ENCODE measurements at regions not wholly inside any gene's neighbourhood (a gene's known extent, or its start where the extent isn't known, plus 50 kb on each side); places are given as distances from the start of the nearest gene placed in this dataset.

DNA sequence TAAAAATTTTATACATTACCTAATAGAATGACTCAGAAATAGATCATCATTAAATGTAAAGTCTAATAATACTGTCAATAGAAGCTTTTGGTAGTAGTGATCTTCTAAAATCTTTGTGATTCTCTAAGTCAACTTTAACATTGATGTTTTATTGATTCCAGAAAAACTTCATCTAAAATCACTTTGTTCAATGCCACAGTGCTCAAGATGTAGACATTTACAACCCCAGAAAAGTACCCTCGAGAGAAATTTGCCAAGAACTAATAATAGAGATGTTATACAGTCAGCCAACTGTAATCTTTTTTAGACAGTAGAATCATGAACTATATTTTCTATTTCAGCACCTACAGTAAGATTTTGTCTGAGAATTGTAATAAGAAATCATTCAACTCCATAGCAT is 369.2 kb upstream of the AKR1E2 start:
- no peak for DNase-seq (ENCODE audit: low read depth)
- H3K4me3 ChIP-seq (ENCODE audit: low read depth, low read length) = no peak overlapping the region
- TF ChIP-seq, protein P1, sequence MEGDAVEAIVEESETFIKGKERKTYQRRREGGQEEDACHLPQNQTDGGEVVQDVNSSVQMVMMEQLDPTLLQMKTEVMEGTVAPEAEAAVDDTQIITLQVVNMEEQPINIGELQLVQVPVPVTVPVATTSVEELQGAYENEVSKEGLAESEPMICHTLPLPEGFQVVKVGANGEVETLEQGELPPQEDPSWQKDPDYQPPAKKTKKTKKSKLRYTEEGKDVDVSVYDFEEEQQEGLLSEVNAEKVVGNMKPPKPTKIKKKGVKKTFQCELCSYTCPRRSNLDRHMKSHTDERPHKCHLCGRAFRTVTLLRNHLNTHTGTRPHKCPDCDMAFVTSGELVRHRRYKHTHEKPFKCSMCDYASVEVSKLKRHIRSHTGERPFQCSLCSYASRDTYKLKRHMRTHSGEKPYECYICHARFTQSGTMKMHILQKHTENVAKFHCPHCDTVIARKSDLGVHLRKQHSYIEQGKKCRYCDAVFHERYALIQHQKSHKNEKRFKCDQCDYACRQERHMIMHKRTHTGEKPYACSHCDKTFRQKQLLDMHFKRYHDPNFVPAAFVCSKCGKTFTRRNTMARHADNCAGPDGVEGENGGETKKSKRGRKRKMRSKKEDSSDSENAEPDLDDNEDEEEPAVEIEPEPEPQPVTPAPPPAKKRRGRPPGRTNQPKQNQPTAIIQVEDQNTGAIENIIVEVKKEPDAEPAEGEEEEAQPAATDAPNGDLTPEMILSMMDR (conservative IDR thresholded peaks at IDR 0.05; ENCODE audit: low read depth, low read length) = no peak

DNA sequence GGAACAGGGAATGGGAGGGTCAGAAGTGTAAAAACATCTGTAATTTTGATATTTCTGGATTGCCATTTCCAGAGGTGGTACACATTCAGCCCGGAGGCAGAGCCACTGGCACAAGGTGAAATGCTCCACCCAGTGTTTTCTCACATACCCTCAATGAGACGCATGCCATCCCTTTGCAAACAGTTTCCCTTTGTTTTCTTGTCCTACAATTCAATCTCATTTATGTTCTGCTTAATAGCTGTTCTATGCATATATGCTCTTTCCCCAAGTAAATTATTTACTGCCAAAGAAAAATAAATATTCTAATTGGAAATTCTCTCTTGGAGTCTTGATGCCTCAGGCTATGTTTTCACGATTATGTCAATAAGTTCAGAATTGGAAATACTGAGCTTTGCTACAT is 369.7 kb upstream of the AKR1E2 start:
- no peak overlapping the region for H3K4me3 ChIP-seq (ENCODE audit: low read depth, low read length)
- TF ChIP-seq, protein P1 (conservative IDR thresholded peaks at IDR 0.05; ENCODE audit: low read depth, low read length) = no peak
- no peak for DNase-seq (ENCODE audit: low read depth)

GRCh38 chr10:4453950-4454349 is 372.1 kb upstream of the AKR1E2 start:
- H3K4me3 ChIP-seq (ENCODE audit: low read depth, low read length) = no peak overlapping the region
- TF ChIP-seq, protein P1 (conservative IDR thresholded peaks at IDR 0.05; ENCODE audit: low read depth, low read length) = no peak
- DNase-seq (ENCODE audit: low read depth) = no peak

GRCh38 chr10:4453276-4453675 is 372.7 kb upstream of the AKR1E2 start:
- TF ChIP-seq, protein P1 (conservative IDR thresholded peaks at IDR 0.05; ENCODE audit: low read depth, low read length) = no peak
- no peak for DNase-seq (ENCODE audit: low read depth)
- H3K4me3 ChIP-seq (ENCODE audit: low read depth, low read length) = no peak overlapping the region

GRCh38 chr10:4450981-4451908 is 374.8 kb upstream of the AKR1E2 start:
- no peak overlapping the region for H3K4me3 ChIP-seq (ENCODE audit: low read depth, low read length)
- DNase-seq (ENCODE audit: low read depth) = no peak
- TF ChIP-seq, protein P1 (conservative IDR thresholded peaks at IDR 0.05; ENCODE audit: low read depth, low read length) = no peak

DNA sequence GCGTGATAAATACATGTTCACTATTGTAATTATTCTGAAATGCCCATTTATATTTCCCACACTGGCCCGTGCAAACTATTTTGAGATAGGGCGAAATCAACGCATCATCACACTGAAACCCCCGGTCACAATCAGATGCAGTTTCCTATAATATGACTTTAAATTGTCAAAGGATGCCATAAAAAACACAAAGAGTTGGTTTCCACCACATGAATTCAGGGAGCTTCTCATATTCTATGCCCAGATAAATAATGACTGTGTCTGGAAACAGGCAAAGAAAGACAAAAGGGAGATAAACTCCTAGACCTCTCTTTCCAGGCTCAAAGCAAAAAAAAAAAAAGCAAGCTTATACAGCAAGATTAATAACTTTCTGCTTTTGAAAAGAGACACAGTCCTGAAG is 375.8 kb upstream of the AKR1E2 start:
- no peak overlapping the region for H3K4me3 ChIP-seq (ENCODE audit: low read depth, low read length)
- DNase-seq (ENCODE audit: low read depth) = no peak
- TF ChIP-seq, protein P1 (conservative IDR thresholded peaks at IDR 0.05; ENCODE audit: low read depth, low read length) = no peak

DNA sequence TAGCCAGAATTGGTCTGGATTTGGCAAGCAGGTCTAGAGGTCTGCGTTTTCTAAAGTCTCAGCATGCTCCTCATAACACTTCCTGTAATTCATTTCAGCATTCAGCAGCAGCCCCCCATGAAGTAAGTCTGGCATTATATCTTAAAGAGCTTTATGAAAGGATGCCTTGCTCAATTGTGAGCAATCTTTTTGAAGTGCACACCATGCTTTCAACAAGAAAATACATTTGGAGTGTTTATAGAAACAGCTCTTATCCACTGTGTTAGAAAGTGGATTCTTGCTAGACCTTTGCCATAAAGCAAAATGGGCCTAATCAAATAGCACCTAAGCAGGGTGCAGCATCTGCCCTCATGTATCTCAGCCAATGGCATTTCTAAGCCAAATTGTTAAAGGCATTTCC is 378.0 kb upstream of the AKR1E2 start:
- TF ChIP-seq, protein P1 (conservative IDR thresholded peaks at IDR 0.05; ENCODE audit: low read depth, low read length) = no peak
- no peak for DNase-seq (ENCODE audit: low read depth)
- H3K4me3 ChIP-seq (ENCODE audit: low read depth, low read length) = no peak overlapping the region
